Fibroblast of pulmonary artery (primary cell): ENCODE measurements at regions not wholly inside any gene's neighbourhood (a gene's known extent, or its start where the extent isn't known, plus 50 kb on each side); places are given as distances from the start of the nearest gene placed in this dataset.

ENCODE experiments used
- DNase-seq: peaks from one replicate; pipeline ENCODE4 v3.0.0-alpha.2; 2010; ENCODE audit warnings: low read depth
- H3K4me3 ChIP-seq: replicated peaks from 2 replicates; pipeline ENCODE4 v1.5.1; 2011; ENCODE audit warnings: low read depth, mild to moderate bottlenecking, control low read depth, low read length, moderate library complexity
- TF ChIP-seq, protein P1 (sequence below): IDR thresholded peaks from 2 replicates; pipeline ENCODE4 v1.5.1; 2011; ENCODE audit warnings: mild to moderate bottlenecking, control low read depth, low read length, inconsistent platforms; ENCODE audit errors: missing control alignments

DNA sequence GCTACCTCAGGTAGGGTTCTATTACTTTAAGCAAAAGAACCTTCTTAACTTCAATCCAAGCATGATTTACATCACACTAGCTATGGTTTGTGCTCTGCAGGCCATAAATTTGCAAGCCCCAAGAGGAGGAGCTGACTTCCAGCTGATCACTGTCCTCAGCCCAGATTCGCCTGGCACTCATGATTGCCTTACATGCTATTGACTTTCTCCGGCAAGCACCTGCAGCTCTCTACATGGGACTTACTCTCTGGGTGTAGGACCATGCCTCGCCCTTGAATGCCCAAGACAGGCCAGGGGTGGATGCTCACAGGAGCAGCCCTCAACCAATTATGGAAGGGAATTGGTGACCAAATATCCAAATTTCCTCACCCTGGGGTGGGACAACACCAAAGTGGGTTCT is 99.8 kb downstream of the ESM1 start:
- TF ChIP-seq, protein P1, sequence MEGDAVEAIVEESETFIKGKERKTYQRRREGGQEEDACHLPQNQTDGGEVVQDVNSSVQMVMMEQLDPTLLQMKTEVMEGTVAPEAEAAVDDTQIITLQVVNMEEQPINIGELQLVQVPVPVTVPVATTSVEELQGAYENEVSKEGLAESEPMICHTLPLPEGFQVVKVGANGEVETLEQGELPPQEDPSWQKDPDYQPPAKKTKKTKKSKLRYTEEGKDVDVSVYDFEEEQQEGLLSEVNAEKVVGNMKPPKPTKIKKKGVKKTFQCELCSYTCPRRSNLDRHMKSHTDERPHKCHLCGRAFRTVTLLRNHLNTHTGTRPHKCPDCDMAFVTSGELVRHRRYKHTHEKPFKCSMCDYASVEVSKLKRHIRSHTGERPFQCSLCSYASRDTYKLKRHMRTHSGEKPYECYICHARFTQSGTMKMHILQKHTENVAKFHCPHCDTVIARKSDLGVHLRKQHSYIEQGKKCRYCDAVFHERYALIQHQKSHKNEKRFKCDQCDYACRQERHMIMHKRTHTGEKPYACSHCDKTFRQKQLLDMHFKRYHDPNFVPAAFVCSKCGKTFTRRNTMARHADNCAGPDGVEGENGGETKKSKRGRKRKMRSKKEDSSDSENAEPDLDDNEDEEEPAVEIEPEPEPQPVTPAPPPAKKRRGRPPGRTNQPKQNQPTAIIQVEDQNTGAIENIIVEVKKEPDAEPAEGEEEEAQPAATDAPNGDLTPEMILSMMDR, result no peak
- no peak overlapping the region for H3K4me3 ChIP-seq
- DNase-seq, result no peak

DNA sequence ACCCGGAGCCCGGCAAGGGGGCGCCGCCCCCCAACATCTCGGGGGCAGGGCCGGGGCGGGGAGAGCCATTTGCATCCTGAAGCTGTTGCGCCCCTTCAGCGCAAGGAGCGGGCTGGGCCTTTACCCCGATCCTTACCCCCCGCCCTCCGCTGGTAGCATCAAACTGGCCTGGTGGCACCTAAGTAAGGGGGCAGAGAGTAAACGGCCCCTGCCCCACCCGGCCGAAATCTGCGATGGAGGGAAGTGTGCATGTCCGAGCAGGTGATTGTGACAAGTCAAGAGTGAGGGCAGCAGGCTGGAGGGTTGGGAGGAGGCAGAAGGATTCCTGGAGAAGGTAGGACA is 101.2 kb downstream of the ESM1 start:
- H3K4me3 ChIP-seq, result peak overlapping the region; percentile 55
- TF ChIP-seq, protein P1, result no peak
- no peak for DNase-seq

DNA sequence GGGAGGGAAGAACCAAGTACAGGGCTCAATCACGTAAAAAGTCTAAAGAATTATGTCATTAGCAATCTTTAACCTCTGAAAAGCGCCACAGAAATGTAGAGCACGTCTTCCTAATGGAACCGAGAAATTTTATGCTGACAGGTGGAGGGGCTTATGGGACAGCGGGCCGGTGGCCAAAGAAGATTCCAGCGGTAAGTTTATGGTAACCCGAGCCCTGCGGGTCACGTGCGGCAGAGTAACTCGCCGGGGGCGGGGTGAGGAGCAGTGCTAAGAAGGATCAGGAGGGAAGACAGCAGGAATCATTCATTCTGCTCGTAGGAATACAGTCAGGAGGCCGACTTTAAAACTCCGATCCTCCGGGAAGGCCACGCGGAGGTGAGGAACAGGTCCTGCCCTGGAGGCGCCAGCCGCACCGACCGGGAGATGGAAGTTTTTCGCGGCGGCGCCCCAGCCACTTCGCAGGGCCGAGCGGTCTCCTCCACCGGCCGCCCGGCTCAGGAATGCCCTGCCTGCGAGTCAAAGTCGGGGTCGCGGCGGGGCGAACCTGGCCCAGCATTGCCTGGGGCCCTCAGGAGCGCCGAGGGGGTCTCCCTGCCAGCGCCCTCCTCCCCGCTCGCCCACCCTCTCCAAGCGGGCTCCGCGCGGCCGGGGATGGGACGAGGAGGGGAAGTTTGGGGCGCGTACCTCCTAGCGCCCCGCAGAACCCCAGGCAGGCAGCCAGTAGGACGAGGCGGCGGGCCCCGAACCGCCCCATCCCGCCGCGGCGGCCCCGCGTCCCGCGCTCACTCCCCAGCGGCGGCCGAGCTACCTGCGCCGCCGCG is 101.8 kb downstream of the ESM1 start:
- TF ChIP-seq, protein P1, result no peak
- peak; percentile 52 for DNase-seq
- peak overlapping the region; percentile 55 for H3K4me3 ChIP-seq

DNA sequence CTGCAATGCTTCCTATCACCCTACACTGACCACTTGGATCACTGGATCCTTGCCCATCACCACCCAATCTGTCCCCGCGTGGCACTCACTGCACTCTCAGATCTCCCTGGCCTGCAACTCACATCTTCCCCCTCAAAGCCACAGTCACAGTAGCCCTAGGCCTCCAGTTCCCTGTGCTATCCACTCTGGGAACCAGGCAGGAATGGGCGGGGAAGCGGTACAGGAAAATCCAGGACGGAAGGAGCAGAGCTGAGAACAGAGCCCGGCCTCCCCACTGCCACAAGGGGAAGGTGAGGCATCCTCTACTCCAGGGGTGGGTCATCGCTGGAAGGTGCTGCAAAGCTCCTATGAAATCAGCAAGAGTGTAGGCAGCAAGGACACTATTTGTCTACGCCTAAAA is 102.6 kb downstream of the ESM1 start:
- no peak overlapping the region for H3K4me3 ChIP-seq
- TF ChIP-seq, protein P1, result no peak
- no peak for DNase-seq

DNA sequence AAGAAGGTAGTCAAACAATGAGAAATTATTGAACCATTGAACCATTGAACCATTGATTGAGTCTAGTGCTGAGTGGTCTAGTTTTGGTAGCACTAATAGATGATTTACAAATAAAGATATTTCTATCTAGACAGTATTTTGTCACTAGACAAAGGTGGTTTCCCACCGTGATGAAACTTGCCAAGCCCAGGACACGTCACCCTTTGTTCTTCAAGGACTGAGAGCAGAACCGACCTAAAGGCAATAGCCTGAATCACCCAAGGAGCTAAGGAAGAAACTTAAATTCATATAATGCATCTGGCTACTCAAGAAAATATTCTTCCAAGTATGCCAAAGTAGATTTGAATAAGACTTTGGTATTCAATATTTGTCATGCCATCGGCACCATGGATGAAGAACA is 103.3 kb downstream of the ESM1 start:
- DNase-seq, result no peak
- TF ChIP-seq, protein P1, result no peak
- no peak overlapping the region for H3K4me3 ChIP-seq

DNA sequence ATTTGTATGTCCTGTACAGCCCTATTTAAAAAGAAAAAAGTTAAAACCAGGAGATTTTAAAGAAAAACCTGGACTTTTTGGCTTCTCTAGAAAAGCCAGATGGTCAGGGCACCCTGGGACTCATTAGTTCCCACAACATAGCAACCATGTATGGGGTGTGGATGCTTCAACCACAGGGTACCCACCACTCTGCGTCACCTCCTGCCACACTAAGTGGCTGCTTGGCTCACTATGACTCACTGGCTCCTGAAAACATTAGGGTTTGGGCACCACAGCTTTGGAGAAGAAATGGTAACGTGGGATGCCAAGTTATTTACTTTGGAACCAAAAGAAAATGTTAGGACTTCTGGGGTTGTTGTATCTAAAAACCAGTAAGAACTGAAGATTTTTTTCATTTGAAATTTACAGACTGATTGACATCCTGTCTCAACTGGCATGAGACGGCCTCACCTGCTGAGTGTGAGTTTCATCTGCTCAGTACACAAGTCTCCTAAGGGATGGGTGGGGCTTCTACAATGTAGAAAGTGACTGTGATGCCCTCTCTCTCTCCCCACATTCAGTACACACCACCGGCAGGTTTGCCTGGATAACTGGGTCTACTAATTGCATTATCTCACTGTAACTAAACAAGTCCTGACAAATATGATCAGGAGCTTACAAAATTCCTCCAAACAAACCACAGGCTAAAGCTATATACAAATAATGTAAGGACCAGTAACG is 103.9 kb downstream of the ESM1 start:
- TF ChIP-seq, protein P1, result no peak

More for the DNA sequence above, 103.9 kb downstream of the ESM1 start:
- no peak overlapping the region for H3K4me3 ChIP-seq
- DNase-seq, result no peak
